Midbrain (tissue), 1 donor: ENCODE measurements at regions not wholly inside any gene's neighbourhood (a gene's known extent, or its start where the extent isn't known, plus 50 kb on each side); places are given as distances from the start of the nearest gene placed in this dataset.

Source experiments
- DNase-seq: peaks from one replicate; lab custom pipeline; 2025; lab: John Stamatoyannopoulos, UW

DNA sequence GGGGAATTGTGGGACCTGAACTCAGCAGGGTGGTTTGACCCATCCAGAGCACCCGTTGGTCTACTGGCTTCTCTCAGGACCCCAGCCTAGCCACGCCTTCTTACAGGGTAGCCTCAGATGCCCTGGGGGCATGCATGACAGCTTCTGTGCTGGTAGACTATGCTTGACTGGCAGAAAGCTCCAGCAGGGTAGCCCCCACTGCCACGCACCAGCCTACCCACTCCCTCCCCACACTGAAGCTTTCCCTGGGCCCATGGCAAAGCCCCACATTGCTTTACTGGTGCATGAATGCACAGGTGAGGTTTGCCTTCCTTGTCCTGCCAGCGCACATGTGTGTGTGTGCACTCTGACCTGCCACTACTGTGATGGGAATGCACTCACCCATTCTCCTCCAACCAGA is 772.2 kb downstream of the LRFN5 start:
- no peak for DNase-seq

GRCh38 chr14:42378274-42378673 is 771.6 kb downstream of the LRFN5 start:
- DNase-seq: no peak

DNA sequence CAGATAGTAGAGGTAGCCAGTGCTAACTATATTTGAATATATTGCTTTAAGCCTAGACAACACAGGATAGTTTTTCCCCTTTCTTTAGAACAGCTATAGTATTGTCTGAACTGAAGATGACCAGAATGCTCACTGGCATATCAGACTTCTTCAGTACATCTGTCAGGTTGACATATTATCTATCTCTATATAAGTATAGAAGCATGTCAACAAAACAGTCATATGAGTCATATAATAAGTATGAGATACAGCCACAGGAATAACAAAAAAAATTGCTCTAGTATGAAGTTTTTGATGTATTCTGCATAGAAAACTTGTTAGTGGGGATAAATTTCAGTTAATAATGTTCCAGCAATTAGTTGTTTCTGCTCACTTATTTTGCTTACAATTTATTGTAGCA is 767.7 kb downstream of the LRFN5 start:
- DNase-seq: no peak

GRCh38 chr14:42370056-42370455 is 763.4 kb downstream of the LRFN5 start:
- DNase-seq: no peak

DNA sequence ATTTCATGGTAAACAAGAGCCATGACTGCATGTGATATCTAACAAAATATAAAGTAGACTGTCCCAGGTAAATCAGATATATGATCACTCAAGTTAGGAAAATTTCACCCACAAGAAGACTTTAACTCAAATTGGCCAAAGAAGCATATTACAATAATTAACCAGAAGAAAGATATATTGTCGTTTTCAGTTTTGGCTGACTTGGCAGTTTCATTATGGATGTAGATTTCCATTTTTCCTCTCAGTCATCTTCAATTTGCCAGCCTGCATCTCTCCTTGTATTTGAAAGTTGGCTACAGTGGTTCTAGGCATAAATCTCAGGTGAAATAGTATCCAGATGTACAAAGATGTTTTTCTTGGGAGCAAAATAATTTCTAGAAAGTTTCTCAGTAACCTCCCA is 761.6 kb downstream of the LRFN5 start:
- no peak for DNase-seq

DNA sequence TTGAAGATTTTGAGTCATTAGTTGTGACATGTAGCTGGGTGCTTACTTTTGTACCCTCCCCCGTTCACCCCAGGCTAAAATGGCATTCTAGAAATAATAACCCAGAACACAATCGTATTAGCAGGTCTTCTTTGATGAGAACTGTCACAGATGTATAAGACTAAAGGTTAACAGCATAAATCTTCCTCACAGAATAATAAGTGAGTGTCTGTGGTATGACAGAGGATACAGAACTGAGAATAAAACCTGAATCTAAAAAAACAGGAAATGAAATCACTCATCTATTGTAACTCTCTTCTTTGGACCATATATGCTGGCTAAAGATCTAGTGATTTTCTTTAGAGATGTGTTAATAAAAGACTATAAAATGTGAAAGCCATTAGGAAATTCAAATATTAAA is 746.6 kb downstream of the LRFN5 start:
- no peak for DNase-seq

DNA sequence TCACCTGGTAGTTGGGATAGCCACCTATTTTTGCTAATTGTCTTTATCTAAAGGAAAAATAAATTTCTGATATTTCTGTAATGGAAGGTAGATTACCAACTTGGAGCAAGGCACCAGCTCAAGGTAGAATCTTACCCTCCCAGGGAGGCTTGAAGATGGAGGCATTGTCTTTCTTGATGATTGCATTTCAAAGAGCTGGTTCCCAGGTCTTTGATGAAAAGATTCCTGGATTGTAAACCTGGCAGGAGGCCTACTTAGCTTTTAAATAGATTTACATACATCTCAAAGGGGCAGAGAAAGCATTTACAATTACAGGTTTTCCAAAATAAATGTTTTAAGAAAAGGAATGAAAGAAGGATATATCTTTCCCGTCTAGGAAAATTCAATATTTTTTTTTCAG is 729.2 kb downstream of the LRFN5 start:
- DNase-seq: no peak

DNA sequence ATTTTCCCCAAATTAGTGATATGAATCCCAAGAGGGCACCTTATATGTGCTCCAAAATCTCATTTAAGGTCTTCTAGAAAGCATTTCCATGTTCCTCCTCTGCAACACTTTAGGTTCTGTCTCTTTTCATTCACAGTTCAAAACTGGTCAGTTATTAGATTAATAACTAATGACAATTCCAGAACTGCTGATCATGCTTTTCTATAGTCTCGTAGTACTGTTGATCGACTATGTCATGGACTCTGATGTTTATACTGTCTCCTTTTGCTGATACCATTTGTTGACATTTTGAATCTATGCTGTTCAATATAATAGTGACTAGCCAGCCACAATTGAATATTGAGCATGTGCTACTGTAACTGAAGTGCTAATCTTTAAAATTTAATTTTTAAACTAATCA is 728.3 kb downstream of the LRFN5 start:
- DNase-seq: no peak

DNA sequence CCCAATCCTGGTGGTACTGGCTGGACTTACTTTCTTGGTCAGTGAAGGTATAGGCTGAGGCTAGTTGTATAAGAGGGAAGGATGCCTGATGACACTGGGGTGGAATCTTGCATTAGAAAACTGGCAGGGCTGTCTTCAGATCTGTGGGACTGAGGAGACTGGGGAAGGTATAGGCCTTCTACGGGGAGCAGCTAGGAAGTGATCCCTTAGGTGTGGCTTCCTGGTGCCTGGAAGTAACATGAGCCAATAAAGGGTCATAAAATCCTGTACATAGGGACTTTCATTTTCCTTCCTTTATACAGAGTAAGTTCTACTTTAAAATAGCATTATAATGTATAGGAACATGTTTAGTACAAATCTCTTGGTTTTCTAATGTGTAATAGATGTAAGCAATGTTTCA is 716.8 kb downstream of the LRFN5 start:
- no peak for DNase-seq

DNA sequence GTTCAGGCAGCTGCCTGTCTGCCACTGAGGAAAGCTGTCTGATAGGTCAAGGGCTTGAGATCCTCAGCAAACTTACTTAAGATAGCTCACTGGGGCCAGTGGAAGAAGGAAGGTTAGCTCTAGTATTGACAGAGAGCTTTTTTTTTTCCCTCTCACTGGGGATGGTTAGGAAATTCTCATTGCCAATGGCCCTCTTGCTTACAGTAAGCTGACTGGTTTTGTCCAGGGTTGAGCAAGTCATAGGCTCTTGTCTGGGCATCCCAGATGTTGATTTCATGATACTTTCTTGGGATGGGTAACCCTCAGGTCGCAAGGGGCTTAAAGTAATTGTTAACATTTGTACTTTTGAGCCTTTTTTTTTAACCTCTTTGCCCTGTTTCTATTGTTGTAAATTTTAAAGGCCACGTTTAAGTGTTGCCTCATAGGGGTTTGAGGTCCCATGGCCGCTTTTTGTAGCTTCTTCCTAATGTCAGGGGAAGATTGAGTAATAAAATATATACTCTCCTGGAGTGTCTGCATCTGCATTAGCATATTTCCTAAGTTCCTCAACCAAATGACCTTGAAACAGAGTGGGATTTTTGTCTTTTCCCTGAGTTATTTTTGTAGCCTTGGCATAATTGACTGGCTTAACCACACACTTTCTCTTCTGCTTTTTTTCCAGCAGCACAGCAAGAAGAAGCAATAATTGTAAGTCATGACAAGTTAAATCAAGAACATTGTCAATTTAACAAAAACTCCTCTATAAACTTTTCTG is 716.0 kb downstream of the LRFN5 start:
- DNase-seq: no peak

DNA sequence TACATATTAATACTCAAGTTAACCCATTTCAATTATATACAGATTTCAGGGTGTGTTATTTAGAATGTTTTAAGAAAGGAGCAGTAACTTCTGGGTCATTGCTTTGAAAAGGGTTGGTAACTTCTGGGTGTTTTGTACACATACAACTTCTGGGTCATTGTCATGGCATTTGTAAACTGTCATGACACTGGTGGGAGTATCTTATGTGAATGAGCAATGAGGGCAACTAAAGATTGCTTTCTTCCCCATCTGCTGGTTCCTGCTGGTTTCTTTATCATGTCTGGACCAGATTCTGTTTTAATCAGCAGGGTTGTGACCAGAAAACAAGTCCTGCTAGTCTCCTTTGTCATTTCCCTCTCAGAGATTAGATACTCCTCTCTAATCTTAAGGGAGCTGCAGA is 713.3 kb downstream of the LRFN5 start:
- no peak for DNase-seq

DNA sequence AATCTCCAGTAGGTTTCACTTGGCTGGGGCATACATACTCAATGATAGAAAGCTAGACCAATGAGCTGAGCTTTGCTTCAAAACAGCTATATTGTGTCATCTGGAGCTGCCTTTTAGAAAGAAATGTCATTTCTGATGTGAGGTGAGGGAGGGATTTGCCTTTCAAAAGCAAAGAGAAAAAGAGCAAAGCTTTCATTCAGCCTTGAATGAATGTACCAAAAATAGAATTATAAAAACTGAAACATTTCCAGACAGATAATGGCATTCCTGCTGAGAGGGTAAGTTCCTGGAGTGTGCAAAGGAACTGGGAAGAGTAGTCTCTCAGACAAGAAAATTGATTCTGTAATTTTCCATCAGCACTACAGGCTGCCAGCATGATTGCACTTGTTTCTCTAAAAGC is 710.0 kb downstream of the LRFN5 start:
- DNase-seq: no peak

- DNase-seq: no peak
Observed at GRCh38 chr14:42311876-42312275, 705.2 kb downstream of the LRFN5 start.

DNA sequence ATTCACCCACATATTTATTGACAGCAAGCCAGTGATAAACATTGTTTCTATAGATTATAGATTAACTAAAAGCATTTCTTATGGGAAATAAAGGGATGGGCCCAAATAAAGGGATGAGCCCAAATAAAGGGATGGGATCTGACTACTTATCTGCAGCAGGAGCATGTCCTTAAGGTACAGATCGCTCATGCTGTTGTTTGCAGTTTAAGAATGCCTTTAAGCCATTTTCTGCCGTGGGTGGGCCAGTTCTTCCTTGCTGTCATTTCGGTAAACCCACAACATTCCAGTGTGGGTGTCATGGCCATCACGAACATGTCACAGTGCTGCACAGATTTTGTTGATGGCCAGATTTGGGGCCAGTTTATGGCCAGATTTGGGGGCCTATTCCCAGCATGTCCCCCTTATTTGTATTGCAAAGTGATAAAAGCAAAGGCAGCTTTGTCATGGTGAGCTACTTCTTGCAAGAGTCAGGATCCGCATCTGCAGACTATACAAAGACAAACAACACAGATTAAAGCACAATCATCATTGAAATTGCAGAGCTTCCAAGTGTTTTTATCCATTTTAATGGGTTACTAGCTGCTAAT is 700.7 kb downstream of the LRFN5 start:
- no peak for DNase-seq

GRCh38 chr14:42299692-42300091 is 693.0 kb downstream of the LRFN5 start:
- DNase-seq: no peak

- DNase-seq: no peak
Observed at GRCh38 chr14:42293180-42293579, 686.5 kb downstream of the LRFN5 start.

- no peak for DNase-seq
Observed at GRCh38 chr14:42277840-42278239, 671.2 kb downstream of the LRFN5 start.

GRCh38 chr14:42269234-42269633 is 662.6 kb downstream of the LRFN5 start:
- DNase-seq: no peak

- DNase-seq: no peak
Observed at GRCh38 chr14:42248131-42248530, 641.5 kb downstream of the LRFN5 start.

GRCh38 chr14:42241101-42241500 is 634.4 kb downstream of the LRFN5 start:
- no peak for DNase-seq

- no peak for DNase-seq
Observed at GRCh38 chr14:42229976-42230375, 623.3 kb downstream of the LRFN5 start.

- DNase-seq: no peak
Observed at GRCh38 chr14:42229294-42229693, 622.6 kb downstream of the LRFN5 start.

- no peak for DNase-seq
Observed at GRCh38 chr14:42228611-42229010, 621.9 kb downstream of the LRFN5 start.
